ENCODE measurements at regions not wholly inside any gene's neighbourhood (a gene's known extent, or its start where the extent isn't known, plus 50 kb on each side); places are given as distances from the start of the nearest gene placed in this dataset.

DNA sequence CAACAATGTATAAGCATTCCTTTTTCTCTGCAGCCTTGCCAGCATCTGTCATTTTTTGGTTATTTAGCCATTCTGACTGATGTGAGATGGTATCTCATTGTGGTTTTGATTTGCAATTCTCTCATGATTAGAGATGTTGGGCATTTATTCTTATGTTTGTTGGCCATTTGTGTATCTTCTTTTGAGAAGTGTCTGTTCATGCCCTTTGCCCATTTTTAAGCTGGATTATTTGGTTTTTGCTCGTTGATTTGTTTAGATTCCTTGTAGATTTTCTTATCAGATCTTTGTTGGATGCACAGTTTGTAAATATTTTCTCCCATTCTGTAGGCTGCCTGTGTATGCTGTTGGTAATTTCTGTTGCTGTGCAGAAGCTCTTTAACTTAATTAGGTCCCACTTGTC lies 259.6 kb upstream of the SESN3 start:
- TF ChIP-seq, protein P1, sequence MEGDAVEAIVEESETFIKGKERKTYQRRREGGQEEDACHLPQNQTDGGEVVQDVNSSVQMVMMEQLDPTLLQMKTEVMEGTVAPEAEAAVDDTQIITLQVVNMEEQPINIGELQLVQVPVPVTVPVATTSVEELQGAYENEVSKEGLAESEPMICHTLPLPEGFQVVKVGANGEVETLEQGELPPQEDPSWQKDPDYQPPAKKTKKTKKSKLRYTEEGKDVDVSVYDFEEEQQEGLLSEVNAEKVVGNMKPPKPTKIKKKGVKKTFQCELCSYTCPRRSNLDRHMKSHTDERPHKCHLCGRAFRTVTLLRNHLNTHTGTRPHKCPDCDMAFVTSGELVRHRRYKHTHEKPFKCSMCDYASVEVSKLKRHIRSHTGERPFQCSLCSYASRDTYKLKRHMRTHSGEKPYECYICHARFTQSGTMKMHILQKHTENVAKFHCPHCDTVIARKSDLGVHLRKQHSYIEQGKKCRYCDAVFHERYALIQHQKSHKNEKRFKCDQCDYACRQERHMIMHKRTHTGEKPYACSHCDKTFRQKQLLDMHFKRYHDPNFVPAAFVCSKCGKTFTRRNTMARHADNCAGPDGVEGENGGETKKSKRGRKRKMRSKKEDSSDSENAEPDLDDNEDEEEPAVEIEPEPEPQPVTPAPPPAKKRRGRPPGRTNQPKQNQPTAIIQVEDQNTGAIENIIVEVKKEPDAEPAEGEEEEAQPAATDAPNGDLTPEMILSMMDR (IDR thresholded peaks at IDR 0.05; ENCODE audit: low read depth, low read length), result no peak
- TF ChIP-seq EZH2phosphoT487 (IDR thresholded peaks at IDR 0.05; ENCODE audit: low read depth), result no peak

All from OCI-LY3 (cell line).